NCI-H2171 (cell line): ENCODE measurements at regions not wholly inside any gene's neighbourhood (a gene's known extent, or its start where the extent isn't known, plus 50 kb on each side); places are given as distances from the start of the nearest gene placed in this dataset.

ENCODE experiments used
- DNase-seq: peaks from one replicate; lab custom pipeline; 2025; lab: John Stamatoyannopoulos, UW

DNA sequence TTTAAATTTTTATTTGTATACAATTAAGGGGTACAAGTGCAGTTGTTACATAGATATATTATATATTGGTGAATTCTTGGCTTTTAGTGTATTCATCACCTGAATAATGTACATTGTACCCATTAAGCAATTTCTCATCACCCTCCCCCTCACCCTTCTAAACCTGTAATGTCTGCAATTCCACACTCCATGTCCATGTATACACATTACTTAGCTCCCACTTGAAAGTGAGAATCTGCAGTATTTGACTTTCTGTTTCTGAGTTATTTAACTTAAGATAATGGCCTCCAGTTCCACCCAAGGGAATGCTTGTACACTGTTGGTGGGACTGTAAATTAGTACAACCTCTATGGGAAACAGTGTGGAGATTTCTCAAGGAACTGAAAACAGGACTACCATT lies 383.2 kb upstream of the KCNMB2 start:
- no peak for DNase-seq

DNA sequence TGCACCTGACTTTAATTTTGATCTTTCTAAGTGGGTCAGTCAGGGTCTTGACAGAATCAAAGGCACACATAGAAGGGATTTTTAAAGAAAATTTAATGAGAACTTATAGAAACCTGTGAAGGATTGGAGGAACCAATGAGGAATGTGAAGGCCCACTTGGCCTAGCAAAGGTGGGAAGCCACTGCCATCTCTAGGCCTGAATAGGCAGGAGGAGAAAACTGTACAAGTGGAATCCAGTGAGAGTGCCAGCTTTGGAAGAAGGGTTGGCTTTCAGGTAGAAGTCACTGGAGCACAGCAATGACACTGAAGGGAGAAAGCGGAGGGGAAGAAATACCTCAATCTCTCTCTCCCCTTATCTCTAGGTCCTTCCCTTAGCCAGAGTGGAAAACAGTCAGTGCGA lies 380.7 kb upstream of the KCNMB2 start:
- no peak for DNase-seq

DNA sequence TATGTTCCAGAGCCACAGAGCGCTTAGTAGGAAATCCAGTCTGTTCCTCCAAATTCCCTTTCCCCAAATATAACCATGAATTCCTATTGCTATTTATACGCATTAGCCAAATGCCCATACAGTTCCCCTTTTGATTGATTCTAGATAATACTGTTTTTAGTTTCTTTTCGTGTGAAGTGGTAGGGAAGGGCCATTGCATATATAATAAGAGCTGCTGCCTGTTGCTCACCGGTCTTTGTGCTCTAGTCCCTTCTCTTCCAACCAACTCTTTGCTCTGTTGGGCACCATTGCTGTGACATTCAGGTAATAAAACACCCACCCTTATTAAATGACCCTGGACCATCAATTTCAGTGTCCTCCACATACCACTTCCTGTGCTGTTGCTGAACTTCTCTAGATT lies 379.9 kb upstream of the KCNMB2 start:
- no peak for DNase-seq

DNA sequence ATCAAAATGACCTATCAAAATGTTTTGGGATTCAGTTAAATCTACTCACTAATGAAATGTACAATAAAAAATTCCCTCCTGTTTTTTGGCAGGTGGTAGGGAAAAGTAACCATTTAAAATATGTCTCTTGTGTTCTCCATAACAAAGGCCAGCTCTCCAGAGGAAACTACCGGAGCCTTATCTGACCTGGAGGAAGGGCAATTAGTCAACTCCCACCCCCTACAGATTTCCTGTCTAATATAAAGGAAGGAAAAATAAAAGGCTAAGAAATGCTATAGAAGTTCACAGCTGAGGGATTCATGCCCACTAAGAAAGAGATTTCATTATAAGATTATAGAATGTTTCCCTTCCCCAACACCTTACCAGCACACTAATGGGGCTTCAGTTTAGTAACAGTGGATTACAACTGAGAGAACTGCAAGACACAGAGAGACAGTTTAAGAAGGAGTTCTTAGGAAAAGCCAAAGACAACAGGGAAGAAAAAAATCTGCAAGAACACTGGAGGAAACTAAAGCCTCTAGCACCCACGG lies 376.5 kb upstream of the KCNMB2 start:
- no peak for DNase-seq

DNA sequence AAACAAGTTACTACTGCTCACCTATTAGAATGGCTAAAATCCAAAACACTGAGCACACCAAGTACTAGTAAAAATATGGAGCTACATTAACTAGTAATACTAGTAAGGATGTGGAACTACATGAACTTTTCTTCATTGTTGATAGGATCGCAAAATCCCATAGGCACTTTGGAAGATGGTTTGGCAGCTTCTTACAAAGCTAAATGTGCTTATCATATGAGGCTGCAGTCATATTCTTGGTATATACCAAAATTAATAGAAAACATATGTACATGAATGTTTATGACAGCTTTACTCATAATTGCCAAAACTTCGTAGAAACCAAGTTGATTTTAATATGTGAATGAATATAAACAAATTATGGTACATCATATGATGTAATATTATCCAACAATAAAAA lies 366.8 kb upstream of the KCNMB2 start:
- DNase-seq: no peak

DNA sequence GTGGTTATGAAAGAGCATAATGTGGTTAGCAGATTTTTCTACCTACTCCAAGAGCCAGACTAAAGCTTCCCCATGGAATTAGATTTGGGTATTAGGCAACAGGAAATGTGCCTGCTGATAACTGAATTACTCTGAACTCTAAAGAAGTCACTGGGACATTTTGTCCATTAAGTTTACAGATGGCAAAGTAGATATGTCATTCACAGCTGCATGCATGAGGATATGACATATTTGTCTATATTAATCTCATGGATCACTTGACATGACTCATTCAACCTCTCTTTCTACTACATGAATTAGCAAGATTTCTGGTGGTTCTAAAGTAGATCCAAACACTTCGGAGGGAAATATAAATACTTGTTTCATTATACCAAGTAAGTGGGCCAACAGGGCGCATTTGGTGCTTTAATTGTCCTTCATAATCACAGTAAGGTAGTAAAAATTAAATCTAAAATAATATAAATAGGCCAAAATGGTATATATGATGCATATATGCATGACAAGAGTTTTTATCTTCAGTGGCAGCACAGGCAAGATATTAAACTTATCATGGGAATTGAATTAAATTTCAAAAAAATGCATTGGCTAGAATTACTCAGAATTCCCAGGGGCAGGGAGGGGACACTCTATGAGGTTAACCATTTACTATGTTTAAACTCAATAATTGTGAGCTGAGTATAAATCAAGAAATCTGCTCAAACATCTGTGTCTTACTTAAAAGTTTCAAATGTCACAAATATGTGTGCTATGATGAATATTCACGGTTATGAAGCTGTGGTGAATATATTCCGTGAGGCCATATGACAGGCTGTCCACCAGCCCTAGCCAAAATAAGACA lies 365.3 kb upstream of the KCNMB2 start:
- no peak for DNase-seq

DNA sequence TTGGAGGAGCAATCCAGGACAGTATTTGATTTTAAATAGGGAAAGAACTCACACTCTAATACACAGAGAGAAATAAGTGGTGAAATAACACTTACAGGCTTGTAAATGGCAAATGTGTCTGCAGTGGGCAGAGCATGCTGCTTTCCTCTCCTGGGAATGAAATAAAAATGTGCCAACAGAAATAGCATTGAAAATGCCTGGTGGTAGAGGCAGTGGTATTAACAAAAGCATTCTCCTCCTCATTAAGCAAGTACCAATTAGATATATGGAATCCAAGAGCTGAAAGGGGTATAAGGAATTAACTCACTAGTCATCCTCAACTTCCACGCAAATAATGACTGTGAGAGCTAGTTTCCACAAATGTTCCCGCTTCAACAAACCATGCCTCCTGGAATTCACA lies 364.1 kb upstream of the KCNMB2 start:
- no peak for DNase-seq

DNA sequence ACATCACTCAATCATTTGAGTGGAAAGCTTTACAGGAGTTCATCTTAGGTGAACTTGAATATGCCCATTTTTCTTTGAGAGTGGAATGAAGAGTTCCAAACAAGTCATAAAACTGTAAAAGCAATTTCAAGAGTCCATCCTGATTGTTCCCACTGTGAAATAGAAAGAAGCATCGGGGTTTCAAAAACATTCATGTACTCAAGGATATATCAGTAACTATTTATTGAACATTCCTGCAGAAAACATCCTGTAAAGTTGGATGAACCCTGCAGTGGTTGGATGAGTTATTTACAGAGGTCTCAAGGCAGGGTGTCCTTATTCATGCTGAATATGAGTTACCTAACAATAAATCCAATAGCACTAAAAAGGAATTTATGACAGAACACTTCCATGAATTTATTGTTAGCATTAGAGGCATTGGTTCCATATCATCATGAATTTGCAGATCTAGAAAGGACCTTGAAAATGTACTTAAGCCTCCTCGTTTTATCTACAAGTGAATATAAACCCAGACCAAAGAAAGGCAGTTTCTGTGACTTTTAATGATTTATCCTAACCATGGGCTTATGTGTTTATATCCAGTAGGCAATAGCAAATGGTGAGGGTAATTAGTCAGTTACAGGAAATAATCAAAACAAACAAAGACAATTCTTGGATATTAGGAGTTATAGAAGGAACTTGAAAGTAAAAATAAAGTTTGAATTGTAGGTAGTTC lies 361.9 kb upstream of the KCNMB2 start:
- no peak for DNase-seq

DNA sequence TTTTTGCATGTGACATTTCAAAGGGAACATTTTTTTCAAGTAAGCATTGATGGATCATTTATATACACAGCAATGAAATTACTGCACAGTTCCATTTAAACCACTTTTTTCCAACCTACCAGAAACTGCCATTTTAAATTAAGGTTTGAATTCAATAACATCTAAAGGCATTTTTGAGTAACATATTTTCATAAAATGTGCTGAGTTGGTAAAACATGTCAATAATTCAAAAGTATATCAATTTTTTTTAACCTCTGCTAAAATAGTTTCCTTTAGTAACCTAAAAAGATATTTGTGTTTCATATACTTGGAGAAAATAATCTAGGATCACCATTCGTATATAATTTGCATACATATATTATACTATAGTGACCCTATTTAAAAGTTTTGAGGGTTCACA lies 355.1 kb upstream of the KCNMB2 start:
- no peak for DNase-seq

DNA sequence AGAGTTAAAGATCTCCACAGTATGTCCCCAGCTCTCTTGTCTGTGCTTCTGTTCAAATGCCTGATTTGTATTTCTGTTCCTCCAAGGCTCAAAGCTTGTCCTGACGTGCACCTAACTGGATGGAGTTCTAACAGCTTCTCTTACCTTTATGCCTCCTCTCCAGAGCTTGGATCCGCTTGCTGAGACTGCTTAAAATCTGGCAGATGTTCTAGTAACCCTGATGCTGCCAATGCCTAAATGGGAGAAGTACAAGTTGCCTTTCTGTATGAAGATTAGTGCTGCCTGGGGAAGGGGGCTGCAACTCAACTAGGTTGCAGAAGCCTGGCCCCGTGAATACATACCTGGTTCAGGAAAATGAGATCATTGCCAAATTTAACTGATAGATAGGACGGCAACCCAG lies 354.5 kb upstream of the KCNMB2 start:
- no peak for DNase-seq

DNA sequence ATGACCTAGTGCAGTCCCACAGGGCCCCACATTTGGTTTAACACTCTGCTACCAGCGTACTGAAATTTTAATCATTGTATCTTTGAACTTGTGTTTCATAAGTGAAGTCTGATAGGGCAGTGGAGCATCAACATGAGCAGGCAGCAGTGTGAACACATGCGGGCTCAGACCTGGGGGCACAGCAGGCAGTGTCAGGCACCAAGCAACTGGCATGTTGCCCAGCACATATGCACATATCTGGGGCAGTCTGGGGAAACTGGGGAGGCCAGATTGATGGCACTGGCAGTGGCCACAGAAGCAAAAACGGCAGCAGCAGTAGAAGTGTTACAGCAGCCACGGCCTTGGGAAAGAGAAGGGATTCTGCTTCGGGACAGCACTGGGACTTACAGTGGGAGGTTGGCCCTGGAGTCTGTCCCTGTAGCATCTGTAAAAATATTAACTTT lies 353.9 kb upstream of the KCNMB2 start:
- DNase-seq: peak; percentile 23

DNA sequence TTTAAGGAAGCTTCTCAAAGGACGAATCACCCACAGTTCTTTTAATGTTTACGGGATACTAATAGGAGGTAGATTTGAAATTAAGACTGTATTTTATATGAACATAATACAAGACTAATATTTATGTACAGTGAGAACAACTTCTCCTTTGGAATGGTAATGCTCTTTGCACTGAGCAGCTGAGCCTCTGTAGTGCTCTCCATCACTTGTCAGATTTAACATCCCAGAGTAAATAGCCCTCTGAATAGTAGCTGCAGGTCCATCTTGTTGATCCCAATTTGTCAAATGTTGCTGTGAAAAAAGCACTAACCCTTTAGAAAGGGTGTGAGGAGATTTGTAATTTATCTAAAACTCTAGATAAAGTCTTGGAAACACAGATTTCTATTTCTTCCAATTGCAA lies 351.4 kb upstream of the KCNMB2 start:
- no peak for DNase-seq

DNA sequence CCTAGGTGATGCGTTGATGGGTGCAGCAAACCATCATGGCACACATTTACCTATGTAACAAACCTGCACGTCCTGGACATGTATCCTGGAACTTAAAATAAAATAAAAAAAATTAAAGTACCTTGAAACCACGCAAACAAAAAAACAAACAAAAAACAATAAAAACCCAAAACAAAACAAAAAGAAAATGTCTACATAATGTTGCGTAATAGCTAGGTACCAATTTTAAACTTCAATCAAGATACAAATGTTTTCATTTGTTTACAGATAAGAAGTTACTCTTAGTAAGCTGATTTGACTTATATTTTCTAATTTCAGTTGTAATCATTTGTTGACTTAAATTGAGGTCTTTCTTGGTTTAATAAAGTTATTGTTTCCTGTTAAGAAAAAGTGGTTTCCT lies 349.6 kb upstream of the KCNMB2 start:
- DNase-seq: no peak

DNA sequence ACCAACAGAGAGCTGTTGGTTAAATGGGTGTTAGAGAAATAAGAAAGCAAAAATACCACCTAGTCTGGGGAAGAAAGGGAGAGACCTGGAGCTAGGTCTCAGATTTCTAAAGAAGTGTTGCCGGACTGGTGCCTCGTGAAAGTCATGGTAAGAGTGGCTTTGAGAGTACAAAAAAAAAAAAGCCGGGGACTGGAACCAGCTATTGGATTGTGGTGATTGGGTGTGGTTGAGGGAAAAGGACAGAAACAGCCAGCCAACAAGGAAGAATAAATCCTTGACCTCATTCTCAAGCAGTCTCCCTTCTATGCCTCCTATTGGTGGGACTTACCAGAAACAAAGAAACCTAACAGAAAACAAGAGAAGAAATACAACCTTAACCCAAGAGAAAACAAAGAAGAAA lies 346.4 kb upstream of the KCNMB2 start:
- no peak for DNase-seq

DNA sequence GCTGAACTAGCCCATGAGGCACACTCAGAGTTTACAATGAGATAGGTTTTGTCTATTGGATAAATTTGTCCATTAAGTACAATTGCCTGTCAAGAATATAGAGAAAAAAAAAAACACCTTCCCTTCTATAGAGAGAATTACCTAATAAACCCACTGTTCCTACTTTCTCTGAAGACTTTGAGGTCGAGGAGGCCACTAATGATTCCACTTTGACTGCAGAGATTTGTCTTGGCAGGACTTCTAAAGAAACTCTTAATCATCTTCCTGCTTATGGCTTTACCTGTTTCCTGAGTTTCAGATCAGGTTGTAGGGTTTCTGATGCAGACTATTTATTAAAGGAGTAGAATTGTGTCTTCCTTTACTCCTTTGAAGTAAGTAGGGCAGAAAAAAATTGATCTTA lies 342.4 kb upstream of the KCNMB2 start:
- DNase-seq: no peak

DNA sequence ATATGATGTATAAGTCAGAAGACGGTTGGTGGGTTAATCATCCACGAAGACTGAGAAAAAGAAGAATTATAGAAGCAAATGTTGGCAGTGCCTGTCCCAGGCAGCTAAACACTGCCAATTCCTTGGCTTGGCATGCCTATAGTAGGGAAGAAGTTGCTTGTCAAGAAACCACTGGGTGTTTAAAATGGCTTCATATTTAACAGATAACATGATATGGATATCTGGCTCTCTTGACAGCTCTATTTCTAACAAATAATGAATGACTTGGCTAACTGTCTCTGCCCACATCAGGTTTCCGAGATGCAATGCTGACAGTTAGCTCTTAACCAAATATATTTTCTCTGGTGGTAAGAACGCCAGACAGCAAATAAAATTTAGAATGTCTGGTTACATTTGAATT lies 341.7 kb upstream of the KCNMB2 start:
- DNase-seq: no peak

DNA sequence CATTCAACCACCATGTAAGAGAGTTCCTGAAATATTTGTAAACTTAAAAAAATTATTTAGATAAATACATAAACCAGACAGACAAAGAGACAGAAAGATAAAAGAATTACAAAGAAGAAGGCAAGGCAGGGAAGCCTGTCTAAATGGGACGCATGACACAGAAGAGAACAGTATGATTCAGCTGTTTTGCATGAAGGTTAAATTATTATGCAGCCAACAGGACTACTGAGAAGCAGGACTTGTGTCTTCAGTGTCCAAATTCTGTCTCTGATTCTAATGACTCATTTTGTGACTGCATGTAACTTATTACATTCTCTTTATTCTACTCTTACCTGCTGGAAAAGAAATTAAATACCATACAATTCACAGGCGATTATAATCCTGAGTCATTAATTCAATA lies 340.4 kb upstream of the KCNMB2 start:
- no peak for DNase-seq

DNA sequence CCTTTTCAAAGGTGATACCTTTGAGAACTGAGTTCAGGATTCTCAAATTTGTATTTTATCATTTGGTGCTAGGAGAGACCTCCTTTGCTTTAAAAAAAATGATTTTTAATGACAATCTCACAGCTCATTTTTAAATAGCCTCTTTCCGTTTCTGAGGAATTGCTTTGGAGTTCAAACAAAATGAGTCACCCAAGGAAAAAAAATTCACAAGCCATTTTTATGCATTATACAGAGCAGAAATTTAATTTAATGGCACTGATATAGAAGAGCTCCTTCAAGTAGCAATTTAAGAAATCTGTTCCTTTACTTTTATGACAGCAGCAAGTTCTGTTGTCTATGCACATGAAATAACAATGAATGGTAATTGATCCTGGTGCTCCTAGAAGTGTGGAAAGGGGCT lies 337.9 kb upstream of the KCNMB2 start:
- DNase-seq: no peak

DNA sequence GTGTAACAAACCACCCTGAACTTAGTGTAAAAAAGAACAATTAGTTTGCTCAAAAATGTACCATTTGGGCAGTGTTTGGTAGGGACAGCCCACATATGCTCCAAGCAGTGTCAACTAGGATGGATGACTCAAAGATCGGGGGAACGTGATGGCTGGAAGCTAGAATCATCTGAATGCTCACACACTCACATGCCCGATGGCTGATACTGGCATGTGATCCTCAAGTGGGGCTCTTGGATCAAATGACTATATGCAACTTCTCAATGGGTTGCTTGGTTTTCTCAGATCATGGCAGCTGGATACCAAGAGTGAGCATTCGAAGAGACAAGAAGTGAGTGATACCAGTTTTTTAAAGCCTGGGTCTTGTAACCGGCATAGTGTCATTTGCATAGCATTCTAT lies 335.9 kb upstream of the KCNMB2 start:
- DNase-seq: no peak

DNA sequence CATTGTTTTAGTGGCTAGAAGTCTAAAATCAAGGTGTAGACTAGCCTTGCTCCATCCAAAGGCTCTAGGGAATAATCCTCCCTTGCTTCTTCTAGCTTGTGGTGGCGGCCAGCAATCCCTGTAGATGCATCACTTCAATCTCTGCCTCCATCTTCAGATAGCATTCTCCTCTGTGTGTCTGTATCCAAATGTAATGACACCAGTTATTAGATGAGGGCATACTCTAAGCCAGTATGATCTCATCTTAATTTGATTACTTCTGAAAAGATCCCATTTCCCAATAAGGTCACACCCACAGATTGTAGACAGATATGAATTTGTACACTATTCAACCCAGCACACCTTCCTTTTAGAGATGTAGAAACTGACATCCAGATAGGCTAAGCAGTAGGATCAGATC lies 334.5 kb upstream of the KCNMB2 start:
- DNase-seq: no peak

DNA sequence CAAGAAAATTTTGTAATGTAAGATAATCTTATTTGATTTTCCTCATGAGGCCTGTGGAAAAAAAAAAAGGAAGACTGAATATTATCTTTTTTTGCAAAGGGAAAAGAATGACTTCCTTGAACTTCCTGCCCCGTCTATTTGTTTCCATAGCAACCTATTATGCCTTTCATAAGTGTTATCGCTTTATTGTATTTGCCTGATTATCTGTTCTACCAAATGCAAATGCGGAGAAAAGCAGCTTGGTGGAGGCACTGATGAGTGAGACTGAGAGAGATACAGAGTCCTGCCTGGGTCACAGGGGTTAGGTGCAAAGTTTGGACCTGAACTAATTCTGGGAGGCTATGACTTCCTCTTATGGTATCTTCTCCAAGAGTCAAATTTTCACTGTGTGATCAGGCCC lies 334.0 kb upstream of the KCNMB2 start:
- DNase-seq: no peak

DNA sequence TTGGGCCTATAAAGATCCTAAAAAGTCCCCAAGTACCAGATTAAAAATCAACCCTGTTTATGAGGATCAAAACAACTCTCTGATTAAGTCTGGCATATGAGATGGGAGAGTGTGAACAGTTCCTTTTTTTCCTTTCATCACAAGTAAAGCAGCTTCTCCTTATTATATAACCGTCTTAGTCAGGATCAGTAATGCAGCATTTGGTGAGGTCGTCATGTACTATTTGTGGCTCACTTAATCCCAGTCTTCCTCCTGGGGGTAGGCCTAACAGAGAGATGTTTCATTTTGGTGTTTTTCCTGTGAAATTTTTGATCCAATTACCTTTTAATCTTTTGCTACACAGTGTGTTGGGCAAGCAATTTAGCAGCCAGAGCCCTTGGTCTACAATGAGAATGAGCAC lies 333.1 kb upstream of the KCNMB2 start:
- DNase-seq: no peak

DNA sequence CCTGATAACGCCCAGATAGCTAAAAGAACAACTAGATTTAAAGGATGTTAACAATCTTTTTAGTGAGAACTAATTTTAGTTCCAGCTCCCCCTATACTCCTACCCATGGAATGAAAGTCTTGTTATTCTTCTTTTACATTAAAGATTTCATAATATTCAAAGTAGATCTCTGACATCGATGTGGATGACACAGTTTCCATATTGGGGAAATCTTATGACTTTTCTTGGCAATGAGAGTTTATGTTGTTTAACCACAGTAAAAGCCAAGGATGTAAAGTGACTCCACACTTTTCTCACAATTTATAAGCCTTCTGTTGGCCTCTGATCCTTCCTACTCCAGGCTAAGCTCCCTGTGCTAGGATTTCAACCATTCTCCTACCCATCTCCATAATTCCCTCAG lies 332.6 kb upstream of the KCNMB2 start:
- DNase-seq: no peak

DNA sequence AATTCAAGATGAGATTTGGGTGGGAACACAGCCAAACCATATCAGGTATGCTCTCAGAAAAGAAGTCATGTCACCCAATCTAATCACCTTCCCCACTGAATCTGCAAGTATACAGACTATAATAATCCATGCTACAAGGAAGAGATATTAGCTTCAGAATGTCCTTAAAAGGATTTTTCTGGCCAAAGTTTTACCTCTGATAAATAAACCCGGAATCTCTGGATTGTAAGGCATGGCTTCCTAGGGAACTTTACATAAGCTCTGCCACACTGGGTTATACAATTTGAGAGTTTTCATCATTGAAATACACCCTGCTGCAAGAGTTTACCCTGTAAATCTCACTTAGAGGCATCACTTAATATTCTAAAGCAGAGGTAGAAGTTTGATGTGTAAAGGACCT lies 330.5 kb upstream of the KCNMB2 start:
- no peak for DNase-seq
